ENCODE measurements at regions not wholly inside any gene's neighbourhood (a gene's known extent, or its start where the extent isn't known, plus 50 kb on each side); places are given as distances from the start of the nearest gene placed in this dataset.

DNA sequence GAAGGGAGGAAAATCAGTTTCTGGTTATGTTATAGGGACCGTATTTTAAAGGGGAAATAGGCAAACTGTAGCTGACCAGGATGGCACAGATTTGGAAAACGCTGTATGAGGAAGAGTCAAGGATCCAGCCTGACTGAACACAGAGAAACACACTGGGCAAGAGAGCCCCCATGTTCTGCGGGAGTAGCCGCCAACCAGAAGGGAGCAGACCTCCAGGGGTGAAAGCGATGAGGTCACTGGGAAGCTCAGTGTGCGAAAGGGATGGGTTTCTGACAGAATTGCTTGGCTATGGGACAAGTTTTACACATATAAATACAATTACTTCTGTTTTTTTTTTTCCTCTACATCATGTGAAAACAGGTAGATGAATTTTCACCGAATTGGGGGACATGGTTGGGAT lies 291.6 kb upstream of the PODXL start:
- TF ChIP-seq, protein P1, sequence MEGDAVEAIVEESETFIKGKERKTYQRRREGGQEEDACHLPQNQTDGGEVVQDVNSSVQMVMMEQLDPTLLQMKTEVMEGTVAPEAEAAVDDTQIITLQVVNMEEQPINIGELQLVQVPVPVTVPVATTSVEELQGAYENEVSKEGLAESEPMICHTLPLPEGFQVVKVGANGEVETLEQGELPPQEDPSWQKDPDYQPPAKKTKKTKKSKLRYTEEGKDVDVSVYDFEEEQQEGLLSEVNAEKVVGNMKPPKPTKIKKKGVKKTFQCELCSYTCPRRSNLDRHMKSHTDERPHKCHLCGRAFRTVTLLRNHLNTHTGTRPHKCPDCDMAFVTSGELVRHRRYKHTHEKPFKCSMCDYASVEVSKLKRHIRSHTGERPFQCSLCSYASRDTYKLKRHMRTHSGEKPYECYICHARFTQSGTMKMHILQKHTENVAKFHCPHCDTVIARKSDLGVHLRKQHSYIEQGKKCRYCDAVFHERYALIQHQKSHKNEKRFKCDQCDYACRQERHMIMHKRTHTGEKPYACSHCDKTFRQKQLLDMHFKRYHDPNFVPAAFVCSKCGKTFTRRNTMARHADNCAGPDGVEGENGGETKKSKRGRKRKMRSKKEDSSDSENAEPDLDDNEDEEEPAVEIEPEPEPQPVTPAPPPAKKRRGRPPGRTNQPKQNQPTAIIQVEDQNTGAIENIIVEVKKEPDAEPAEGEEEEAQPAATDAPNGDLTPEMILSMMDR (conservative IDR thresholded peaks at IDR 0.05; ENCODE audit: low read length), result no peak
- TF ChIP-seq EZH2phosphoT487 (IDR thresholded peaks at IDR 0.05; ENCODE audit: borderline replicate concordance), result no peak
